Hematopoietic multipotent progenitor cell treated with erythropoietin and hydrocortisone succinate and interleukin-3 and kit ligand, for 4 days (in vitro differentiated cells): ENCODE measurements at regions not wholly inside any gene's neighbourhood (a gene's known extent, or its start where the extent isn't known, plus 50 kb on each side); places are given as distances from the start of the nearest gene placed in this dataset.

Source experiments
- DNase-seq: peaks from one replicate; pipeline ENCODE4 v3.0.0-alpha.2; 2015

DNA sequence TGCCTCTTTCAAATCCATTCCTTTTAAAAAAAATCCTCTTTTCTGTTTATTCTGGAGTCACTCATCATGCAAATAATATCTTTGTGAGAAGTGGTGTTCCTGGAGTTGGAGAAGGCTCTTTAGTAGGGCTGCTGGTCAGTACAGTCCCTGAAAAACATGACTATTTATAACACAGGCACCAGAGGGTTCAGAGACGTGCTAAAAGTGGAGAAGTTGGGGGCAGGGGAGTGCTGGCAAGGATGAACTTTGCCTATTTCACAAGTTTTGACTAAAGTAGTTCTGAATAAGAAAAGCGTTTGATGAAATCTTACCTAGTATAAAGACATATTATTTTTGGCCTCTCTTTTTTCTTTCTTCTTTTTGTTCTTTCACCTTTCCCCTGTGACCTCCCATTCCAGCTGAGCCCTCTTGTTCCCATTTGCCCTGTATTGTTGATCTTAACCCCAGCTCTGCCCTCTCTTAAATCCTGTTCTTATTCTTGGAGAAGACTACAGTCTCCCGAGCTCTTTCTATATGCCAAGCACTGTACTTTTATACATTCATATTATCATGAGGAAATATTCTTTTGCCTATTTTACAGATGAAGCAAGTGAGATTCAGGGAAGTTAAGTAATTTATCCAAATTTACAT, 129.1 kb downstream of the TM9SF2 start:
- no peak for DNase-seq

DNA sequence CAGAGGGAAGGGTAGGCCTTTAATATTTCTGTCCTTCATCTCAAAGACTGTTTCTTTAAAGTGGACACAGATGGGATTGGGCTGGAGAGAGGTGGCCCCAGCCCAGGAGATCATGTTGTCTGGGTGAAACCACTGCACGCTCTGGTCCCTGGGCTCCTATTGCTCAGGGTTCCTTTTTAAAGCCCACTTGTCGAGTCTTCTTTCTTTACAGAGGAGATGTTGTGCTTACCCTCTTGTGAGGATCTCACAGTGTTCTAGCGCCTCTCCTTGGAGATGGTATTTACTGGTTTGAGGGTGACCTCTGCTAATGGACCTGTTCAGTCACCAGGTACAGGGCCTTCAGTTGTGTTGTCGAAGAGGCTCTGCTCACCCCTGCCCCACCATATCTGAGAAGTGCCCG, 128.4 kb downstream of the TM9SF2 start:
- no peak for DNase-seq

GRCh38 chr13:99628442-99628841, 127.2 kb downstream of the TM9SF2 start:
- DNase-seq: no peak

GRCh38 chr13:99626461-99627082, 125.3 kb downstream of the TM9SF2 start:
- no peak for DNase-seq

DNA sequence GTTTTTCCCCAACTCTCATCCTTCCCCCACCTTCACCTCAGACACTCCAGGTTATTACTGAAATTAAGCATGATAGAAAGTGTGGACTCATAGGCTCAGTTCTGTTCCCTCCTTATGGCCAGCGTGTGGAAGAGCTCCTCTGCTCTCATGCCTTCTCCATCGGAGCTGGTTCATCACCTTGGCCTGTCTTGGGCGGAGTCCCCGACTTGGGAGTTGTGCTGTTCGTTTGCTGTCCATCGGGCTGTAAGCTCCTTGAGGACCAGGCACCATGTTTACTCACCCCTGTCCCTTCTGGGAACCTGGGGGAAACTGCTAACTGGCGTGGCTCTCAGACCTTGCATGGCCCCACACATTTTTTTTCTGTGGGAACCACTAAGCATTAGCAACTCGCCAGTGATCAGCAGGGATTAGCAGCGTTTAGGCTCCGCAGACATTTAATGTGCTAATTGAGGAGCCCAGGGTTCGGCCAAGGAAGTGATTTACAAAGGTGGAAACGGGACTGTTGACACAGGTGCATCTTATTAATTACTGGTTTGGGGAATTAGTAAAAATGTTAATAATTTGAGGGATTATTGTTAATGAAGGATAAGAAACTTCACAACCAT, 123.8 kb downstream of the TM9SF2 start:
- no peak for DNase-seq

- no peak for DNase-seq
Observed at GRCh38 chr13:99620806-99621205, 119.5 kb downstream of the TM9SF2 start.

DNA sequence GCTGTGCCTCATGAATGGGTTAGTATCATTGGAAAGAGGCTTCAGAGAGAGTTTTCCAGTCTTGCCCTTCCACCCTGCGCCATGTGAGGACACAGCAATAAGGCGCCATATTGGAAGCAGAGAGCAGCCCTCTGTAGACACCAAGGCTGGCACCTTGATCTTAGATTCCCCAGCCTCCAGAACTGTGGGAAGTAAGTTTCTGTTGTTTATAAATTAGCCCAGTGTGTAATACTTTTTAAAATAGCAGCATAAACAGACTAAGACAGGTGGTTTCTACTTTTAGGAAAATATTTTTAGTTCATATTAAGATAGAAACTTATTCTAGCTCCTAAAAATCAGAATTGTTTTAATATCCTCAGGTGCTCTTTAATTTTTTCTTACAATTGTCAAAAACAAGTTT, 117.9 kb downstream of the TM9SF2 start:
- DNase-seq: no peak

- peak; percentile 68 for DNase-seq
Observed at GRCh38 chr13:99617474-99618255, 116.4 kb downstream of the TM9SF2 start.

GRCh38 chr13:99614465-99614885, 113.2 kb downstream of the TM9SF2 start:
- DNase-seq: peak; percentile 80
